Gastrocnemius medialis (tissue), 4 donors: ENCODE measurements at regions not wholly inside any gene's neighbourhood (a gene's known extent, or its start where the extent isn't known, plus 50 kb on each side); places are given as distances from the start of the nearest gene placed in this dataset.
"Not testable (repeated sequence)": the region's sequence is repeated elsewhere in the genome, so short reads cannot be mapped to it uniquely, and the experiment has no call there.

Experiments used
- ATAC-seq, 2 donors: fragments of 150-250 bp; one replicate each; pipeline ENCODE4 v1.9.1; 2016
- DNase-seq, 2 donors: peaks; one replicate each; pipeline ENCODE4 v3.0.0-alpha.2; 2019
- H3K27ac ChIP-seq, 4 donors: fragments of 200-600 bp; sonication (generic); 1 replicate in 1 of 4; 2 replicates in 3 of 4; pipeline ENCODE4 v1.5.1; 2016 to 2018; ENCODE audit warnings: mild to moderate bottlenecking in 2 of 4, moderate library complexity in 1 of 4
- H3K27me3 ChIP-seq, 3 donors: fragments of 200-600 bp; sonication (generic) in 2 of 3; 1 replicate in 1 of 3; 2 replicates in 2 of 3; pipeline versions ENCODE4 v1.5.1 to v1.6.0; 2016 to 2019; ENCODE audit warnings: mild to moderate bottlenecking in 1 of 3, moderate library complexity in 1 of 3
- H3K36me3 ChIP-seq, 2 donors: fragments of 200-600 bp; sonication (generic) in 1 of 2; one replicate each; pipeline ENCODE4 v1.5.1; 2017 to 2018
- H3K4me1 ChIP-seq, 2 donors: fragments of 200-600 bp; sonication (generic) in 1 of 2; one replicate each; pipeline ENCODE4 v1.5.1; 2016 to 2017; ENCODE audit warnings: mild to moderate bottlenecking in 2 of 2
- H3K4me3 ChIP-seq, 4 donors: fragments of 200-600 bp; sonication (generic) in 3 of 4; 1 replicate in 1 of 4; 2 replicates in 3 of 4; pipeline ENCODE4 v1.5.1; 2016 to 2019; ENCODE audit warnings: mild to moderate bottlenecking in 2 of 4
- H3K9me3 ChIP-seq, 3 donors: fragments of 200-600 bp; sonication (generic) in 2 of 3; 1 replicate in 1 of 3; 2 replicates in 2 of 3; pipeline ENCODE4 v1.5.1; 2016 to 2019
- POLR2A ChIP-seq, 2 donors: fragments of 450-650 bp; IDR thresholded peaks; one replicate each; pipeline ENCODE4 v1.6.1; 2017; ENCODE audit warnings: antibody characterized with exemption in 2 of 2, mild to moderate bottlenecking in 2 of 2, moderate library complexity in 2 of 2
- in situ Hi-C, 4 donors: fragments of 200-750 bp; cut with MboI; loops; one replicate each; pipeline versions ENCODE4 v1.15.0 to v1.8.0; 2017; ENCODE audit warnings: low sequenced_read_pairs in 4 of 4
- intact Hi-C: fragments of 100-400 bp; cut with DNase I; formaldehyde crosslinking; loops from one replicate; pipeline ENCODE4 v1.15.1; 2023; ENCODE audit warnings: low total_unique reads
- TF ChIP-seq, protein P1 (sequence below), 5 experiments: fragments of 450-650 bp in 3 of 5; fragments of 200-600 bp in 2 of 5; sonication (generic) in 2 of 5; IDR thresholded peaks in 4 of 5; conservative IDR thresholded peaks in 1 of 5; 1 replicate in 4 of 5; 2 replicates in 1 of 5; pipeline ENCODE4 v1.5.1; 2016 to 2019; ENCODE audit warnings: antibody characterized with exemption in 5 of 5, mild to moderate bottlenecking in 3 of 5, moderate library complexity in 3 of 5

DNA sequence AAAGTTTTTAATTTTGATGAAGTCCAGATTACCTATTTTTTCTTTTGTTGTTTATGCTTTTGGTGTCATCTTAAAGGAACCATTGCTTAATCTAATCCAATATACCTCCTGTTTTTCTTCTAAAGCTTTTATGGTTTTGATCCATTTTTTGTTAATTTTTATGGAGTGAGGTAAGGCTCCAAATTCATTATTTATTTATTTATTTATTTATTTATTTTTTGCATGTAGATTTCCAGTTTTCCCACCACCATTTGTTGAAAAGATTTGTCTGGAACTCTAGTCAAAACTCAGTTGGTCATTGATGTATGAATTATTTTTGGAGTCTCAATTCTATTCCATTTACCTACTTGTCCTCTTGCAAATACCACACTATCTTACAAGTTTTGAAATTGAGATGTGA, 99.4 kb upstream of the RBMS1 start:
- ATAC-seq, result no peak
- no peaks in the 10 kb centered on the region for H3K27me3 ChIP-seq
- no peak overlapping the region for H3K27ac ChIP-seq
- no peak overlapping the region for H3K4me3 ChIP-seq
- no peaks in the 10 kb centered on the region for H3K4me1 ChIP-seq
- intact Hi-C loops, result no loop called here
- H3K9me3 ChIP-seq, result no peaks in the 10 kb centered on the region
- no peak for DNase-seq
- H3K36me3 ChIP-seq, result no peaks in the 10 kb centered on the region
- in situ Hi-C loops, result no loop called here
- TF ChIP-seq POLR2A (IDR thresholded peaks at IDR 0.05), result no peak
- TF ChIP-seq, protein P1, sequence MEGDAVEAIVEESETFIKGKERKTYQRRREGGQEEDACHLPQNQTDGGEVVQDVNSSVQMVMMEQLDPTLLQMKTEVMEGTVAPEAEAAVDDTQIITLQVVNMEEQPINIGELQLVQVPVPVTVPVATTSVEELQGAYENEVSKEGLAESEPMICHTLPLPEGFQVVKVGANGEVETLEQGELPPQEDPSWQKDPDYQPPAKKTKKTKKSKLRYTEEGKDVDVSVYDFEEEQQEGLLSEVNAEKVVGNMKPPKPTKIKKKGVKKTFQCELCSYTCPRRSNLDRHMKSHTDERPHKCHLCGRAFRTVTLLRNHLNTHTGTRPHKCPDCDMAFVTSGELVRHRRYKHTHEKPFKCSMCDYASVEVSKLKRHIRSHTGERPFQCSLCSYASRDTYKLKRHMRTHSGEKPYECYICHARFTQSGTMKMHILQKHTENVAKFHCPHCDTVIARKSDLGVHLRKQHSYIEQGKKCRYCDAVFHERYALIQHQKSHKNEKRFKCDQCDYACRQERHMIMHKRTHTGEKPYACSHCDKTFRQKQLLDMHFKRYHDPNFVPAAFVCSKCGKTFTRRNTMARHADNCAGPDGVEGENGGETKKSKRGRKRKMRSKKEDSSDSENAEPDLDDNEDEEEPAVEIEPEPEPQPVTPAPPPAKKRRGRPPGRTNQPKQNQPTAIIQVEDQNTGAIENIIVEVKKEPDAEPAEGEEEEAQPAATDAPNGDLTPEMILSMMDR (IDR thresholded peaks at IDR 0.05 in 4 of 5, conservative IDR thresholded peaks at IDR 0.05 in 1 of 5), result no peak

DNA sequence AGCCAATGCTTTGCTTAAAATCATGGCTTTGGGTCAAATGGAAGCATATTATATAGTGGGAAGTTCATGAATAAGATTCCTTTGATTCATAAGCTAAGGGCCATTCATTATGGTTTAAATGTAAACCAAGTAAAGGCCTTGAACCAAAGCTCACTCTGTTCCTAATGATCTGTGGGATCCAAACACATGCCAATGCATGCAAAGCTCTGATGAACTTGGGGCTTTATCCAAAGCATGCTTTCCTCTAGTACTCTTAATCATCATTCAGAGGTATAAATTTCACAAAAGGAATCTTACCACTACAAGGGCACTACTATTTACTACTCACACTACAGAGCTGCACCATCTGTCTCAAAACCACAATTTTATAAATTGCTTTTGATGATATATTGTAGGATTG, 102.8 kb upstream of the RBMS1 start:
- TF ChIP-seq, protein P1 (IDR thresholded peaks at IDR 0.05 in 4 of 5, conservative IDR thresholded peaks at IDR 0.05 in 1 of 5), result no peak
- no peak for TF ChIP-seq POLR2A (IDR thresholded peaks at IDR 0.05)
- Histone ChIP-seq H3K9me3 (no peaks in the 10 kb centered on the region), H3K27me3 (no peaks in the 10 kb centered on the region), H3K4me3 (no peak overlapping the region), H3K27ac (no peak overlapping the region), H3K4me1 (no peaks in the 10 kb centered on the region), H3K36me3 (no peaks in the 10 kb centered on the region)
- ATAC-seq (no peak), DNase-seq (no peak)
- in situ Hi-C loops (no loop called here), intact Hi-C loops (no loop called here)

DNA sequence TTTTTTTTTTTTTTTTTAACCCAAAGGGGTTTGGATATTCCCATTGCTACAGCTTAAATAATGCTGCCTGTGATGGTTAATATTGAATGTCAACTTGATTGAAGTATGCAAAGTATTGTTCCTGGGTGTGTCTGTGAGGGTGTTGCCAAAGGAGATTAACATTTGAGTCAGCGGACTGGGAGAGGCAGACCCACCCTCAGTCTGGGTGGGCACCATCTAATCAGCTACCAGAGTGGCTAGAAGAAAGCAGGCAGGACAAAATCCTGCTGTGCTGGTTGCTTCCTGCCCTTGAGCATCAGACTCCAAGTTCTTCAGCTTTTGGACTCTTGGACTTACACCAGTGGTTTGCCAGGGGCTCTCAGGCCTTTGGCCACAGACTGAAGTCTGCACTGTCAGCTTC, 106.8 kb upstream of the RBMS1 start:
- H3K4me3 ChIP-seq, H3K27me3 ChIP-seq, in situ Hi-C loops, H3K36me3 ChIP-seq, ATAC-seq, H3K27ac ChIP-seq, intact Hi-C loops, H3K9me3 ChIP-seq, DNase-seq, H3K4me1 ChIP-seq: not testable (repeated sequence)

DNA sequence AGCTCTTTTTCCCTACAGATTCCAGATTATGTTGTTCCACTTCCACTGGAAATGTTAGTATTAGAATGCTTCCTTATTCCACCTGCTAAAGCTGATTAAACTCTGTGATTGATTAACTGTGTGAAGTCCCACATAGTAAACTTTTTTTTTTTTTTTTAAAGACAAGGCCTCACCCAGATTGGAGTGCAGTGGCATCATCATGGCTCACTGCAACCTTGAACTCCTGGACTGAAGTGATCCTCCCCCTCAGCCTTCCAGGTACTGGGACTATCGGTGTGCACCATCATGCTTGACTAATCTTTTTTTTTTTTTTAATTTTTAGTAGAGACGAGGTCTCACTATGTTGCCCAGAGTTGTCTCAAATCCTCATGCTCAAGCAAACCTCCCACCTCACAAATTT, 108.5 kb upstream of the RBMS1 start:
- ATAC-seq (no peak), DNase-seq (no peak)
- Histone ChIP-seq H3K9me3 (no peaks in the 10 kb centered on the region), H3K36me3 (no peaks in the 10 kb centered on the region), H3K4me1 (no peaks in the 10 kb centered on the region), H3K4me3 (no peak overlapping the region), H3K27ac (no peak overlapping the region), H3K27me3 (no peaks in the 10 kb centered on the region)
- intact Hi-C loops, result no loop called here
- in situ Hi-C loops, result no loop called here
- TF ChIP-seq, protein P1 (IDR thresholded peaks at IDR 0.05 in 4 of 5, conservative IDR thresholded peaks at IDR 0.05 in 1 of 5), result no peak
- TF ChIP-seq POLR2A (IDR thresholded peaks at IDR 0.05), result no peak

DNA sequence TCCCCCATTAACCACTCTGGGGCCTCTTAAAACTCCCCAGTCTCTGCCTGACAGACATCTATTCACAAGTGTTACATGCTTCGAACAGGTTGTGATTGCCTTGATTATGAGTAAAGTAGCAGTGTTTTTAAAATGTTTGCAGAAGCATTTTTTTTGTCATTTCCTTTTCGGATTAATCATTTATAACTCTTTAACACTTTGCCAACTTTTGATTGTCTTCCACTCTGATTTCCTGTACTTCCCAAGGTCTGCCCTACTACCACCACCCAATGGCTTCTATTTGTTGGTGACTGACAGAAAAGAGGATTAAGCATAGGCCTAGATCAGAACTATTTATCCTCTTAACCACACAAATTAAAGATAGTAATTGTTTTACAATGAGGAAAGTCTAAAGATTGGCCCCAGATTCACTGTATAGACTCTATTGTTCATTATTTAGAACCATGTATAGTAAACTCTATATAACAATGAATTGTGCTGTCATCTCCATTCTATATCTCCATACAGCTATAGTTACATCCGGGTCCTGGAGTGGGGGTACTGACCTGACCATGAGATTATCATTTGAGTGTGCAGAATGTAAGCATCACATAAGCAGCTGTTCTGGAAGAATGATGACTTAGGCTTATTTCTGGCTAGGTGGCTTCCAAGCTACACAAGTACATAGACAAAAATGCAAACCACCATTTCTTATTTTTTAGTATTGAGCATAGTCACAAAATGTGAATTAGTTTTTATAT, 110.3 kb upstream of the RBMS1 start:
- Histone ChIP-seq H3K4me3 (no peak overlapping the region), H3K4me1 (no peaks in the 10 kb centered on the region), H3K27me3 (no peaks in the 10 kb centered on the region), H3K9me3 (no peaks in the 10 kb centered on the region), H3K36me3 (no peaks in the 10 kb centered on the region), H3K27ac (no peak overlapping the region)
- TF ChIP-seq POLR2A (IDR thresholded peaks at IDR 0.05), result no peak
- TF ChIP-seq, protein P1 (IDR thresholded peaks at IDR 0.05 in 4 of 5, conservative IDR thresholded peaks at IDR 0.05 in 1 of 5), result no peak
- in situ Hi-C loops (no loop called here), intact Hi-C loops (no loop called here)
- no peak for ATAC-seq
- no peak for DNase-seq
